Naive thymus-derived CD4-positive, alpha-beta T cell (primary cell): ENCODE measurements at regions not wholly inside any gene's neighbourhood (a gene's known extent, or its start where the extent isn't known, plus 50 kb on each side); places are given as distances from the start of the nearest gene placed in this dataset.

Experiments
- ATAC-seq: fragments of 150-1000 bp; cut with Tn5 transposase; 2 replicates; pipeline ENCODE4 v1.10.0; 2021; ENCODE audit warnings: mild to moderate bottlenecking, moderate library complexity
- CTCF ChIA-PET: fragments of 350-600 bp; sonication (Branson Sonifier 250); formaldehyde crosslinking; loops from one replicate; lab custom pipeline; 2021; ENCODE audit warnings: antibody characterized with exemption; lab: Charles Lee
- POLR2A ChIA-PET: fragments of 350-600 bp; sonication (Branson Sonifier 250); formaldehyde crosslinking; loops from one replicate; lab custom pipeline; 2021; ENCODE audit warnings: antibody characterized with exemption, inconsistent platforms; lab: Charles Lee
- DNase-seq, 9 donors: peaks; one replicate each; pipeline versions ENCODE4 v3.0.0 to v3.0.0-alpha.2; 2020 to 2022; ENCODE audit warnings: mixed read lengths in 1 of 9
- H3K27ac ChIP-seq: one replicate; pipeline ENCODE4 v1.7.0; 2013; ENCODE audit warnings: mild to moderate bottlenecking, low read depth, low read length, moderate library complexity
- H3K27me3 ChIP-seq, 2 donors: one replicate each; pipeline ENCODE4 v1.7.0; 2013; ENCODE audit warnings: low read length in 2 of 2, mild to moderate bottlenecking in 2 of 2, moderate library complexity in 2 of 2; ENCODE audit not compliant: control insufficient read depth in 2 of 2, insufficient read depth in 2 of 2
- H3K36me3 ChIP-seq, 3 experiments: 1 replicate in 2 of 3; 2 replicates in 1 of 3; pipeline ENCODE4 v1.7.0; 2013; ENCODE audit warnings: low read length in 3 of 3, mild to moderate bottlenecking in 3 of 3, moderate library complexity in 1 of 3; ENCODE audit not compliant: insufficient read depth in 3 of 3, control insufficient read depth in 2 of 3
- H3K4me1 ChIP-seq, 2 donors: one replicate each; pipeline ENCODE4 v1.7.0; 2013; ENCODE audit warnings: low read length in 2 of 2, mild to moderate bottlenecking in 2 of 2, moderate library complexity in 1 of 2; ENCODE audit not compliant: control insufficient read depth in 2 of 2, insufficient read depth in 2 of 2
- H3K4me3 ChIP-seq: 2 replicates; pipeline ENCODE4 v1.7.0; 2013; ENCODE audit warnings: mild to moderate bottlenecking, low read length
- H3K9me3 ChIP-seq, 3 experiments: 1 replicate in 2 of 3; 2 replicates in 1 of 3; pipeline ENCODE4 v1.7.0; 2013; ENCODE audit warnings: low read length in 3 of 3; ENCODE audit not compliant: control insufficient read depth in 2 of 3
- H3K27ac Mint-ChIP-seq, 9 donors: one replicate each; pipeline ENCODE4 v1.8.0; 2020 to 2022; ENCODE audit warnings: mixed read lengths in 9 of 9, mild to moderate bottlenecking in 8 of 9, moderate library complexity in 5 of 9, inconsistent platforms in 2 of 9
- H3K27me3 Mint-ChIP-seq, 5 donors: one replicate each; pipeline ENCODE4 v1.8.0; 2021 to 2022; ENCODE audit warnings: mixed read lengths in 5 of 5, mild to moderate bottlenecking in 1 of 5
- H3K36me3 Mint-ChIP-seq, 5 donors: one replicate each; pipeline ENCODE4 v1.8.0; 2020 to 2022; ENCODE audit warnings: mixed read lengths in 5 of 5, mild to moderate bottlenecking in 3 of 5, inconsistent platforms in 1 of 5
- H3K4me1 Mint-ChIP-seq, 7 donors: one replicate each; pipeline ENCODE4 v1.8.0; 2020 to 2022; ENCODE audit warnings: mixed read lengths in 7 of 7, mild to moderate bottlenecking in 3 of 7, inconsistent platforms in 1 of 7
- H3K4me3 Mint-ChIP-seq, 10 donors: one replicate each; pipeline ENCODE4 v1.8.0; 2020 to 2022; ENCODE audit warnings: mild to moderate bottlenecking in 10 of 10, mixed read lengths in 10 of 10, moderate library complexity in 6 of 10, inconsistent platforms in 2 of 10
- H3K9me3 Mint-ChIP-seq, 11 donors: one replicate each; pipeline ENCODE4 v1.8.0; 2020 to 2022; ENCODE audit warnings: mixed read lengths in 11 of 11, mild to moderate bottlenecking in 4 of 11, inconsistent platforms in 1 of 11, moderate library complexity in 1 of 11
- intact Hi-C, 2 donors: fragments of 100-400 bp; cut with micrococcal nuclease; formaldehyde crosslinking; loops; one replicate each; pipeline ENCODE4 v1.15.1; 2023

- Mint-ChIP-seq H3K27ac (no peak overlapping the region), H3K9me3 (peaks cover 0 to under 1% (median 0%) of the 10 kb centered on the region in 11 donors), H3K4me1 (peaks cover 0 to 6% (median 0%) of the 10 kb centered on the region in 7 donors), H3K4me3 (no peak overlapping the region), H3K36me3 (no peaks in the 10 kb centered on the region), H3K27me3 (peaks cover 20 to 43% (median 26%) of the 10 kb centered on the region in 5 donors)
- ATAC-seq, result no peak
- no peaks in the 10 kb centered on the region for H3K36me3 ChIP-seq
- no peaks in the 10 kb centered on the region for H3K4me1 ChIP-seq
- no peak overlapping the region for H3K27ac ChIP-seq
- peaks cover 0 to 5% of the 10 kb centered on the region in 2 donors for H3K27me3 ChIP-seq
- no peaks in the 10 kb centered on the region for H3K9me3 ChIP-seq
- POLR2A ChIA-PET, result no interaction called here
- DNase-seq, result no peak
- H3K4me3 ChIP-seq, result no peak overlapping the region
- CTCF ChIA-PET, result interaction anchor here (0.8 to 6.5 kb wide), 6 partner anchors 9 to 121 kb away, joined by 3 to 58 read pairs (median 4); no protein-coding TSS in a partner anchor
- intact Hi-C loops, result loop anchor here in 1 of 2 donors (10.0 kb wide), 1 partner anchor 340 kb away; no protein-coding TSS in a partner anchor
These were observed 81.7 kb upstream of the PRNP start for GRCh38 chr20:4604580-4604979.

- Histone ChIP-seq H3K27me3 (peaks cover 0 to 5% of the 10 kb centered on the region in 2 donors), H3K4me1 (no peaks in the 10 kb centered on the region), H3K27ac (no peak overlapping the region), H3K9me3 (no peaks in the 10 kb centered on the region), H3K36me3 (no peaks in the 10 kb centered on the region), H3K4me3 (no peak overlapping the region)
- Mint-ChIP-seq H3K4me1 (peaks cover 0 to 5% (median 0%) of the 10 kb centered on the region in 7 donors), H3K4me3 (no peak overlapping the region), H3K36me3 (no peaks in the 10 kb centered on the region), H3K27ac (no peak overlapping the region), H3K9me3 (peaks cover 0 to 3% (median 0%) of the 10 kb centered on the region in 11 donors), H3K27me3 (peaks cover 23 to 47% (median 33%) of the 10 kb centered on the region in 5 donors)
- ATAC-seq (no peak), DNase-seq (no peak)
- POLR2A ChIA-PET, result no interaction called here
- intact Hi-C loops, result loop anchor here in 1 of 2 donors (10.0 kb wide), 1 partner anchor 341 kb away; no protein-coding TSS in a partner anchor
- CTCF ChIA-PET, result interaction anchor here (1.5 to 6.5 kb wide), 3 partner anchors 10 to 118 kb away, joined by 5 to 58 read pairs (median 6); partner anchors contain the start of gene PRND
These were observed 82.5 kb upstream of the PRNP start for GRCh38 chr20:4603724-4604123.

GRCh38 chr20:4602297-4602631, 84.0 kb upstream of the PRNP start:
- Mint-ChIP-seq H3K27ac (no peak overlapping the region), H3K27me3 (peaks cover 28 to 58% (median 36%) of the 10 kb centered on the region in 5 donors), H3K9me3 (peaks cover 0 to 3% (median 0%) of the 10 kb centered on the region in 11 donors), H3K4me1 (no peaks in the 10 kb centered on the region), H3K4me3 (no peak overlapping the region), H3K36me3 (no peaks in the 10 kb centered on the region)
- DNase-seq, result no peak
- ChIA-PET POLR2A (no interaction called here), CTCF (interaction anchor here (0.7 to 6.5 kb wide), 5 partner anchors 10 to 120 kb away, joined by 3 to 58 read pairs (median 3); partner anchors contain the start of gene PRND)
- no peaks in the 10 kb centered on the region for H3K36me3 ChIP-seq
- intact Hi-C loops, result loop anchor here in 1 of 2 donors (10.0 kb wide), 1 partner anchor 343 kb away; no protein-coding TSS in a partner anchor
- no peak overlapping the region for H3K27ac ChIP-seq
- H3K27me3 ChIP-seq, result peaks cover 0 to 5% of the 10 kb centered on the region in 2 donors
- no peaks in the 10 kb centered on the region for H3K9me3 ChIP-seq
- ATAC-seq, result no peak
- no peak overlapping the region for H3K4me3 ChIP-seq
- no peaks in the 10 kb centered on the region for H3K4me1 ChIP-seq

- Histone ChIP-seq H3K27me3 (peaks cover 0 to 5% of the 10 kb centered on the region in 2 donors), H3K27ac (no peak overlapping the region), H3K4me1 (no peaks in the 10 kb centered on the region), H3K9me3 (no peaks in the 10 kb centered on the region), H3K4me3 (no peak overlapping the region), H3K36me3 (no peaks in the 10 kb centered on the region)
- H3K27me3 Mint-ChIP-seq, result peaks cover 30 to 60% (median 38%) of the 10 kb centered on the region in 5 donors
- no peaks in the 10 kb centered on the region for H3K36me3 Mint-ChIP-seq
- POLR2A ChIA-PET, result no interaction called here
- H3K4me3 Mint-ChIP-seq, result no peak overlapping the region
- CTCF ChIA-PET, result interaction anchor here (0.5 to 1.3 kb wide), 4 partner anchors 10 to 120 kb away, joined by 3 read pairs; partner anchors contain the start of gene PRND
- no peak for ATAC-seq
- no peak overlapping the region for H3K27ac Mint-ChIP-seq
- H3K9me3 Mint-ChIP-seq, result peaks cover 0 to 3% (median 0%) of the 10 kb centered on the region in 11 donors
- no peak for DNase-seq
- H3K4me1 Mint-ChIP-seq, result no peaks in the 10 kb centered on the region
- intact Hi-C loops, result loop anchor here in 1 of 2 donors (10.0 kb wide), 1 partner anchor 343 kb away; no protein-coding TSS in a partner anchor
These were observed 84.5 kb upstream of the PRNP start for GRCh38 chr20:4601630-4602296.

DNA sequence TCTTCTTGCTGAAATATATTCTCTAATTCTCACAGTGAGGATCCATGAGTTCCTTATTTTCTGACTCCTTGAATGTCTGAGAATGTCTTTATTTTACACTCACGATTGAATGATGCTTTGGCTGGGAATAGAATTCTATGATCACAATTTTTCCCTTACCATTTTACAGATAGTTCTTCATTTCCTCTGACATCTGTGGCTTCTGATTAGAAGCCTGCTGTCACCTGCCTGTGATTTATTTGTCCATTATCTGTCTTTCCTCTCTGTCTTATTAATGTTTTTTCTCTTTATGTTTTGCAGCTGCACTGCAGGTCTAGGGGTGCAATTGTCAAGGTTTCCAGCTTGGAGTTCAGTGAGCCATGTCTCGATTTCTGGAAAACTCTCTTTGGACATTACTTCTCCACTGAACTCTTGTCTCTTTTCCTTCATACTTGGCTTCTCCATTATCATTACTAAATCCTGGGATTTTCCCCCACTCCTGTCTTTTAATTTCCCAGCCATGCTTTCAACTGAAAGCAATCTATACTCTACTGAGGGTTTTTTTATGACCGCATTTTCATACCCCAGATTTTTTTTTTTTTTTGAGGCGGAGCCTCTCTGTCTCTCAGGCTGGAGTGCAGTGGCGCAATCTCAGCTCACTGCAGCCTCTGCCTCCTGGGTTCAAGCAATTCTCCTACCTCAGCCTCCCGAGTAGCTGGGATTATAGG, 85.8 kb upstream of the PRNP start:
- Histone ChIP-seq H3K9me3 (no peaks in the 10 kb centered on the region), H3K27me3 (peaks cover 0 to 5% of the 10 kb centered on the region in 2 donors), H3K36me3 (no peaks in the 10 kb centered on the region), H3K27ac (no peak overlapping the region), H3K4me3 (no peak overlapping the region), H3K4me1 (no peaks in the 10 kb centered on the region)
- ChIA-PET CTCF (interaction anchor here (1.3 kb wide), 1 partner anchor 120 kb away, joined by 3 read pairs; no protein-coding TSS in a partner anchor), POLR2A (no interaction called here)
- Mint-ChIP-seq H3K27ac (no peak overlapping the region), H3K27me3 (peaks cover 33 to 61% (median 34%) of the 10 kb centered on the region in 5 donors), H3K9me3 (peaks cover 0 to 3% (median 0%) of the 10 kb centered on the region in 11 donors), H3K36me3 (no peaks in the 10 kb centered on the region), H3K4me1 (no peaks in the 10 kb centered on the region), H3K4me3 (no peak overlapping the region)
- ATAC-seq, result no peak
- no peak for DNase-seq
- intact Hi-C loops, result loop anchor here in 1 of 2 donors (10.0 kb wide), 1 partner anchor 344 kb away; no protein-coding TSS in a partner anchor

- ChIA-PET POLR2A (no interaction called here), CTCF (interaction anchor here (0.6 kb wide), 1 partner anchor 1020 kb away, joined by 3 read pairs; no protein-coding TSS in a partner anchor)
- no peaks in the 10 kb centered on the region for H3K9me3 ChIP-seq
- intact Hi-C loops, result no loop called here
- ATAC-seq, result no peak
- Mint-ChIP-seq H3K9me3 (peaks cover 0 to 3% (median 0%) of the 10 kb centered on the region in 11 donors), H3K4me1 (peaks cover 5 to 9% (median 7%) of the 10 kb centered on the region in 7 donors), H3K27me3 (peaks cover 18 to 55% (median 31%) of the 10 kb centered on the region in 5 donors), H3K36me3 (no peaks in the 10 kb centered on the region), H3K27ac (no peak overlapping the region), H3K4me3 (no peak overlapping the region)
- no peaks in the 10 kb centered on the region for H3K36me3 ChIP-seq
- no peak for DNase-seq
- H3K27ac ChIP-seq, result no peak overlapping the region
- H3K4me1 ChIP-seq, result peaks cover 7 to 8% of the 10 kb centered on the region in 2 donors
- peaks cover 0 to 5% of the 10 kb centered on the region in 2 donors for H3K27me3 ChIP-seq
- H3K4me3 ChIP-seq, result no peak overlapping the region
These were observed 89.0 kb upstream of the PRNP start for GRCh38 chr20:4597215-4597614.
